ENCODE measurements at regions not wholly inside any gene's neighbourhood (a gene's known extent, or its start where the extent isn't known, plus 50 kb on each side); places are given as distances from the start of the nearest gene placed in this dataset.
"Not testable (repeated sequence)": the region's sequence is repeated elsewhere in the genome, so short reads cannot be mapped to it uniquely, and the experiment has no call there.

DNA sequence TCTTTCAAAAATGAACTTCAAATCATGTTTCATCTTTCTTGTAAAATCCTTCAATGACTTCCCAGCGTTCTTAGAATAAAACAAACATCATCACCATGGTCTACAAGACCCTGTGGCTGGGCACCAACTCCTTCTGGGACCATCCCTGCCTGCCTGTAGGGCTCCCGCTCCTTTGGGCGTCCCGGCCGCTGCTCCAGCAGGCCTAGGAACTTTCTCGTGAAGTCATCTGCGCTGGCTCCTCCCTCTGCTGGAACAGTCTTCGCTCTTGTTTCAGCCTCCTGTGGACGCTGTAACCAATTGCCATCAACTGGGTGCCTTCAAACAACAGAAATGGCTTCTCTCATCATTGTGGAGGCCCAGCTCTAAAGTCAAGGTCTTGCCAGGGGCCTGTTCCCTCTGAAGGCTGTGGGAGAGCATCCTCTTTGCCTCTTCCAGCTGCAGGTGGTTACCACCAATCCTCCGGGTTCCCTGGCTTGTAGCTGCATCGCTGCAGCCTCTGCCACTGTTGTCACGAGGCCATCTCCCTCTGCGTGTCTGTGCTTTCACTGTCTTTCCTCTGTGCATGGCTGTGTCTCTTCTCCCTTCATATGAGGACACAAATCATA is 185.5 kb upstream of the SDK2 start:
- in situ Hi-C loops (cut with MboI; ENCODE audit: low sequenced_read_pairs) = no loop called here

DNA sequence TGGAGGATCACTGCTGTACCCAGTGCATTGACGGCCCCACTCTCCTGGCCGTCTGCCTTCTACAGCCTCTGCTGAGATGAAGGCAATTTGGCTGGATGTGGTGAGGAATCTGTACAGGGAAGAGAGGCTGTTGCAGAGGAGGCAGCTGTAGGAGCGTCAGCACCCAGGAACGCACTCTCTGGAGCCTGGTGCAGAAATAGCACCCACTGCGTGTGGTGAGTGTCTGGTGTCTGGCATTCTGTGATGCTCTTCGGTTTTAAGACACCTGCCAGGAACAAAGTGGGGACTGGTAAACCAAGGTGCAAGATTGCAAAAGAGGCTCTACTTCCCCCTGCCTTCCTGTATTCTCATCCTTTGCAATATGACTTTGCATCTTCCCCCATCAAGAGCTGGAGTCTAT is 187.5 kb upstream of the SDK2 start:
- in situ Hi-C loops (cut with MboI; ENCODE audit: low sequenced_read_pairs) = no loop called here

DNA sequence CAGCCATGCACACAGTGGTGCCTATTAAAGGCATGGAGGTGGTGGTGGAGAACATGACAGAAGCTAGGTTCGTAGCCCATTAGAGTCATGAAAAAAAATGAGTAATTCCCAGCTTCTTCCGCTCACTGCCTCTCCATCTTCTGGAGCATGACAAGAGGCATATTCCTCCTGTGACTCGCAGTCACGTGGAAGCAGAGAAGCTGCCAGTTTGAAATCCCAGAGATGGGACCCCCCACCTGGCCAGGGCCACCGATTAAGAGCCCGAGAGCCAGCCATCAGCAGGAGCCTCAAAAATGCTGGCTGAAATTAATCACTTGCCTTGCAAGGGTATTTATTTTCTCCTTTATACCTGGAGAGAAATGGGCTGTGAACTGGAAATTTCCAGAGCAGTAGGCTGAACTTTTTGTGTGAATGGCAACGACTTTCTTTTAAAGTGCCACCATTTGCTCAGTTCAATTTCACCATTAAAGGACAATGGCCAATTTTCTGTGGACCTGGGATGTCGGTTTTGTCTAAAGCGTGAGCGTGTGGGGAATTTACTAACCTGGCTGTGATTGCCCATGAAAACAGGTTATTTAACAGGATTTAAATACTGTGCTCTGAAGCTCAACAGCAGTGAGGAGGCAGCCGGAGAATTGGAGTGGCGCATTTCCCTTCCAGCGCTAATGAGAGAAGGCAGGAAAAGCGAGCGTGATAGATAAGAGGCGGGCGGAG is 189.7 kb upstream of the SDK2 start:
- in situ Hi-C loops (cut with MboI; ENCODE audit: low sequenced_read_pairs) = no loop called here

DNA sequence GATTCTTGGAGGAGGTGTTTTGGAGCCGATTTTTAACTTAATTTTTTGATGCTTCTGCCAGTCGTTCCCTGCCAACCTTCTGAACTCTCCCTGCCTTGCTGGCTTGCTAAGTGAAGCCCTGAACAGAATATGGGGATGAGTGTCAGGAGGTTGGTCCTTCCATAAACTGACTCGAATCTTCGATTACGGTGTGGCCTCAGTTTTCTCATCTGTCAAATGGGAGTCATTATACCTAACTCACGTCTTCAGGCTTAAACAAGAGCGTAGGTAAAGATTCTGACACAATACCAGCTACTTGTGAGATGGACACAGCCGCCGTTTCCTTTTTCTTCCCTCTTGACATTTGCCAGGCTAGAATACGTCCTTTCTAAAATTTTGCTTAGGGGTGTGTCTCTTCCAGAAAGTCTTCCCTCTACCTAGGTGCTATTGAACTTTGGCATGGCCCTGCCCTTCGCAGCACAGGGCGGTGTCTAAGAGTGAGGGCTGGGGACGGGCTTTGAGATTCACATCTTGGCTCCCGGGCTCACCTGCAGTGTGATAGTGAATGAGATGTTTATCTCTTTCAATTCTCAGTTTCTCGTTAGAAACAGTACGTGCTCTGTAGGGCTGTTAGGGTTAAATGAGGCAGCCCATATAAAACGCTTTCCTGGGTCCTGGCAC is 190.6 kb upstream of the SDK2 start:
- in situ Hi-C loops (cut with MboI; ENCODE audit: low sequenced_read_pairs) = no loop called here

DNA sequence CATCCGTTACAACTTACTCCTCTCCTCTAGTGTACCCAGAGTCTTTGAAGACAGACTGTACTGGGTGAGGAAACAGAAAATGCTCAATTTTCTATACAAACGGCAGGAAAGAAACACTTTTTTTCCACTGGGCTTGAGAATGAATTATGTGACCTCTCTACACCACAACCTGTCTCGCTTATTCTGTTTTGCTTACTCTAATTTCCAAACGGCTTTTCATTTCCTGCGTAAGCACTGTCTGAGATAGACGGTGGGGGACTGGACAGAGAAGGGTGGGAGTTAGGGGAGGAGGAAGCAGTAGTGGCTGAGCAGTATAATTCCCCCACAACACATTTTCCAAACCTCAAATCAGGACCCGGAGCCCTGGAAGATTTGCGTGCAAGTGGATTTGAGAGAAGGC is 191.4 kb upstream of the SDK2 start:
- in situ Hi-C loops (cut with MboI; ENCODE audit: low sequenced_read_pairs) = no loop called here

DNA sequence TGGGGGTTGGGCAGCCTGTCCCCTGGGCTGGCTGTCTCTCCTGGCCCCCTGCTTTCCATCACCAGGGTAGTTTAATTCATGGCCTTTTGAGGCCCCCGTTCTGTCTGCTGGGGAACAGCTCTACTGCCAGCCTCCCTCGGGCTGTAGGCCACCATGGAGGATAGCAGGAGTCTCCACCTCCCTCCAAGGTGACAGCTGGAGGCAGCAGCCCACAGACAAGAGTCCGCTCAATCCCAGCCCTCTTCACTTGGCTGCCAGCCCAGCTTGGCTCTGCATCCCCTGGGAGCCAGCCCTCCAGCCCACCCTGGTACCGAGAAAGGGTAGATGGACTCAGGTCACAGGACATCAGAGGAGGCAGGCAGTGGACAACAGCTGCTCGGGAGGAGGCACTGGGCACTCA is 194.6 kb upstream of the SDK2 start:
- in situ Hi-C loops (cut with MboI; ENCODE audit: low sequenced_read_pairs) = no loop called here

DNA sequence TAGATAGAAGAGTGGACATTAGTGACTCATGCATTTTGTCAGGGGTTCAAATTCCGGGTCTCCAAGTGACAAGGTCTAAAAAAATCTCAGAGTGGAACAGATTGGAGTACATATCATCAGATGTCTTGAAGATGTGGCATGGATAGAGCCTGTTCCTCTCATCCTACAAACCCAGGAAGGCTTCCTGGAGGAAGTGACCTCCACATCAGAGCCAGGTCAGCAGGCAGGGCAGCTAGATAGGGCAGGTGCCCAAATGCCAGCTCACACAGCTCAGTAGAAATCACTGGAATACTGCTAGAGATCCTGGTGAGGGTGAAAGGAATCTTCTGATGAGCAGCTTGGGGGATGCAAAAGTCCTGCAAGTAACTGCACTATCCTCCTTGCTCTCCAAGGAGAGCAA is 196.6 kb upstream of the SDK2 start:
- in situ Hi-C loops (cut with MboI; ENCODE audit: low sequenced_read_pairs) = no loop called here

DNA sequence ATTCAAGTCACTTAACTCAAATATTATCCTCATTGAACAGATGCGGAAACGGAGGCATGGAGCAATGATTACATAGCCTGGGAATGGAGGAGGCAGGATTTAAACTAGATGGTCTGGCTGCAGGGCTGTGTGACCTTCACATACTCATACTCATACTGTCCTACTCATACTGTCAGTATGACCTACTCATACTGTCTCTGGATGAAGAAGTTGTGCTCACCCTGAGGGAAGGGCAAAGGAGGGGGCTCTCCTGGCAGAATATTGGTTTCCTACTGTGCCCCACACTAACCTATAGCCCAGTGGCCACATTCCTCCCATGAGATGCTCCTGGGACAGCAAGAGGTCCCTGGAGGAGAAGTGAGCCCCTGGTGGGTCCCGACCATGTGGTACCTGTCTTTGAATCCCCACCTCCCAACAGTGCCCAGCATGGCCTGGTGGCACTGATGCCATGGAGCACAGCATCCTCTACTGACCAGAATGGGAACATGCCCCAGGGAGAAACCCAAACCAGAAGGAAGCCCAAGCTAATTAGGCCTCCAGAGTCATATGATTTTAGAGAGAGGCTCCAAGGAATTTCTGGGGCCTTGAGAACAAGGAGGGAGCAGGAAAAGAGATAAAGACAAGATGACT is 197.3 kb upstream of the SDK2 start:
- in situ Hi-C loops (cut with MboI; ENCODE audit: low sequenced_read_pairs) = no loop called here

DNA sequence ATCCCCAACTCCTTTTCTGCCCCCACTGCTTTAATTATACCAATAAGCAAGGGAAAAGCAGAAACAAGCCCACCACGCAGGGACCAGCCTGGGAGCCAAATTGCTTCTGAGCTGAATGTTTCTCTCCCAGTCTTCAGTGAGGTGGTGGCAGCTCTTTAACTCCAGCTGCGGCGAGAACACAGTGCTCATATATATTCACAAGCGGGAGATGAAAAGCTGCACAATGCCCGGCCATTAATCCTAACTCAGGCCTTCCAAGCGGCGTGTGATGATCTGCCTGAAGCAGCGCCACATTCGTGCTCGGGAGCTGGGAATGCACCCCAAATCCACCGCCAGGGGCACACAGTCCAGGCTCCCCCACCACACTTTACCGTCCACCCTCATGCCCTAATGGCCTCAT is 203.7 kb upstream of the SDK2 start:
- in situ Hi-C loops (cut with MboI; ENCODE audit: low sequenced_read_pairs) = no loop called here

DNA sequence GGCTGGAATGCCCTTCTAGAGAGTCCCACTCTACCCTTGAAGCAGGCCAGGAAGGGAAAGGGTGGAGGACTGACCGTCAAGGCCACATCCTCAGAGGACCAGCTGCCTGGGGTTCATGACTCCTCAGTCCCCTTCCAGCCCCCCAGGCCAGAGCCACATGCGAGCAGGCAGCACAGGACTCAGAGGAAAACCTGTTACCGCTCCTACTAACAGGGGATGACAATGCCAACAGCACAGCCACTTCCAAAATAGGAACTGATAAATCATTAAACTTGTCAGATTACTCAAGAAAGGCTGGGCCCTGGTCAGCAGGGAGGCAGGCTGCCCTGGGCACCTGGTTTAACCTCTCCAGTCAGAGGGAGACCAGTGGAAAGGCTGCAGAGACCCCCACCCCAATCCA is 206.2 kb upstream of the SDK2 start:
- in situ Hi-C loops (cut with MboI; ENCODE audit: low sequenced_read_pairs) = no loop called here

DNA sequence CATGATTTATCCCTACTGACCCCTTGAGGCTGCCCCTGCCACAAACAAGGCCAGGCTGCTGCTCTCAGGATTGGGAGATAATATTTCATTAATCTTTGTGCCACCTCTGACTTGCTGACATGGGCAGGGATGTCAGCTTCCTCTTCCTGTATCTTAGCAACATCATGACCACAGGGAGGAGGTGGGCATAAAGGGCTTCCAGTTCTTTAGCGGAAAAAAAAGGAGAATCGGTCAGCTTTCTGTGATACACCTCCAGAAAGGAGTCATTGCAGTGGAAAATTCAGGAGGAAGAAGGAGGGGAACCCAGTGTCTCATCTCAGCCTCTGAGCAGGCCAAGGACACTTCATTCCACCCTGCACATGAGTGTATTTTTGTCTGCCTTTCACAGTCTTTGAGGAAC is 206.8 kb upstream of the SDK2 start:
- in situ Hi-C loops (cut with MboI; ENCODE audit: low sequenced_read_pairs) = no loop called here

DNA sequence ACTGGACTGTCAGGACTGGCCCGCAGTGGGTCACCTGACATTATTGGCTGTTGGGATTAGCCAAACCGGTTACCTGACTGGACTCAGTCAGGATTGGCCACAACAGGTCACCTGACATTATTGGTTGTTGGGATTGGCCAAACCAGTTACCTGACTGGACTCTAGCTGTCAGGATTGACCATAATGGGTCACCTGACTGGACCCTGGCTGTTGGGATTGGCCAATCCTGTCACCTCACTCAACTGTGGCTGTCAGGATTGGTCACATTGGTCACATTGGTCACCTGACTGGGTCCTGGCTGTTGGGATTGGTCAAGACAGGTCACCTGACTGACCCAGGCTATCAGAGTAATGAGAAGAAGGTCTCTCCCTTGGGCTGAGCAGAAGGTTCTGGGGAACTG is 207.7 kb upstream of the SDK2 start:
- in situ Hi-C loops (cut with MboI; ENCODE audit: low sequenced_read_pairs) = no loop called here

DNA sequence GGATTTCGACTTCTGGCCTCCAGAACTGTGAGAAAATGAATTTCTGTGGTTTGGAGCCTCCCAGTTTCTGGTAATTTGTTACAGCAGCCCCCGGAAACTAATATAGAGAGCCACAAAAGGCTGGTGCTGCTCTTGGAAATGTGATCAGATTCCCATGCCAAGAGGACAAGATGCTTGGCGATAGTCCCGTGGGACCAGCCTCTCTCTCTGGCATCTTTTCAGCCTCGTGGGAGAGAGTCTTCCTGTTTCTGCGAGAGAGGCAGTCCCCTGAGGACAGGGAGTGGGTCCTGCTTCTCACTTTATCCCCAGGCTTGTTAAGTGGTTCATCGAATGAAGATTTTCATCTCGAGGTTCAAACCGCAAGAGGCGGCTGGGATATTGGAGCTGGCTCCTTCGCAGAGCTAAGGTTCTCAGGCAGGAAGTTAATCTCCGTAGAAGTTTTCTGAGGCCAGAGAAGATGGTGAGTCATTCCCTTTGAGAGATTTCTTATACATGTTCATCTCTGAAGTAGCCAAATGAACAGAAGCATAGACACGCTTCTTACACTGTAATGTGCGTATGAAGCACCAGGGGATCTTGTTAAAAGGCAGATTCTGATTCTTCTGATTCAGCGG is 211.6 kb upstream of the SDK2 start:
- in situ Hi-C loops (cut with MboI; ENCODE audit: low sequenced_read_pairs) = no loop called here

DNA sequence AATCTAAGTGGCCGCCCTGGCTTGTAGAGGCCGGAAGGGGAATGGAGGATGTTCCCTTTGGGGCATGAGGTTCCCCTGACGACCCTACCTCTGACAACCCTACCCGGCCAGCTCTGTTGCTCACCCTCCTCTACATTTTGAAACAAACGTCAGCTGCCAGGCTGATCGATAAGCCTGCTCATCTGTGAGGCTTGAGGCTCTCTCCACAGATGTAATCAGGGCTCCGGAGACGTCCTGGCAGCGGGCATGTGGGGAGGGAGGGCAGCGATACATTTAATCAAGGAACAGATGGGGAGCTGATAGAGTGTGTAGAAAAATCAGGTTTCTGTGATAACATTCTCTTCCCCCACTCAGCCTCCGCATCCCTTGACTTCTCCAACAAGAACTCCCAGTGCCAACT is 212.3 kb upstream of the SDK2 start:
- in situ Hi-C loops (cut with MboI; ENCODE audit: low sequenced_read_pairs) = no loop called here

DNA sequence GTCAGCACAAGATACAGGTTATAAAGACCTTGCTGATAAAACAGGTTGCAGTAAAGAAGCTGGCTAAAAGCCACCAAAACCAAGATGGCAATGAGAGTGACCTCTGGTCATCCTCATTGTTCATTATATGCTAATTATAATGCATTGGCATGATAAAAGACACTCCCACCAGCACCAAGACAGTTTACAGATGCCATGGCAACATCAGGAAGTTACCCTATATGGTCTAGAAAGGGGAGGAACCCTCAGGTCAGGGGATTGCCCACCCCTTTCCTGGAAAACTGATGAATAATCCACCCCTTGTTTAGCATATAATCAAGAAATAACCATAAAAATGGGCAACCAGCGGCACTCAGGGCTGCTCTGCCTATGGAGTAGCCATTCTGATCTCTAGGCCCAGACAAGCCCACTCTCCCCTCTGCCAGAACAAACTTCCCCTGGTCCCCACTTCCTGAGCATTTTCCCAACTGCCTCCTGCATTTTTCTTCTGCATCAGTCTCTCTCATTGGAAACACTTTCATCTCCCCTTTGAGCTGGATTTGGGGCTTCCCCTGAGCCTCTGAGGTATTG is 215.3 kb upstream of the SDK2 start:
- in situ Hi-C loops (cut with MboI; ENCODE audit: low sequenced_read_pairs) = not testable (repeated sequence)

DNA sequence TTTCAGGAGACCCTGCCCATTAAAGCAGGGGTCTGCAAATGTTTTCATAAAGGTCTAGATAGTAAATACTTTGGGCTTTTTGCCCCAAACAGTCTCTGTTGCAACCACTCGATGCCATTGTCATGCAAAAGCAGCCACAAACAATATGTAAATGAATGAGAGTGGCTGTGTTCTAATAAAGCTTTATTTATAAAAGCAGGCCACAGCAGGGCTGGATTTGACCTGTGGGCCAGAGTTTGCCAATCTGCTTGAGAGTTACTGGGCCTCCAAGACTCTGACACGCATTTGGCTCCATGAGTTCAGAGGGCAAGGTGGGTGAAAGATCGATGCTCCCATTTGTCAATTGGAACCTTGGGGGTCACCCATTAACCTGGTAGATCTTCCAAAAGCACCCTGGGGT is 217.3 kb upstream of the SDK2 start:
- in situ Hi-C loops (cut with MboI; ENCODE audit: low sequenced_read_pairs) = no loop called here

DNA sequence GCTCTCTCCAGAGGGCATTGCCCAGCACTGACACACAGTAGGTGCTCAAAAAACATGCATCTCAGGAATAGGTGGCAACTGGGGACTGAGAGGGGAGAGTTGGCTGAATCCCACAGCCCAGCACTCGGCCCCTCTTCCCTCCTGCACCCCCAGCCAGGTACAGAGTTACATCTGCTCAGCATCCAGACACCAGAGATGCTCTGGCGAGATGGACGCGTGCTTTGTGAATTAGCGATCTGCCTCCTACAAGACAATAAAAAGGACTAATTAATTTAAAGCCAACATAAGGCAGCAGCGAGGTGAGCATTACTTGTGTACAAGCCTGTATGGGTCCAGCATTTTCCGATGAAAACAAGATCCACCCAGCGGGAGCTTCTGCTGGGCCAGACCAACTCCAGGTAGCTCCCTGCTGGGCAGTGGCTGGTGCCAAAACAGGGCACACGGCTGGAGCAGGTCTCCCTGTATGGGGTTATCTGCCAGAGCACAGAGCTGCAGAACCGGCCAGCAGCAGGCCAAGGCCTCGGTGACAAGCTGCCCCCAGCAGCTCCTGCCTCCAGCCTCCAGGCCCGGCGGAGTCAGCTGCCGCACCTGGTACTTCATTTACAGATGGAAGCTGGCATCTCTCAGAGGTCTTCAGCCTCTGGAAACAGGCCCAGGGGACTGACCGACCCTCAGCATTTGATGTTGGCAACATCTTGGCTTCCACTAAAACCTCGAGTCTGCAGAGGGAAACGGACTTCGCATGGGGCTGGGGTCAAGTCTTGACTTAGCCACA is 219.7 kb upstream of the SDK2 start:
- in situ Hi-C loops (cut with MboI; ENCODE audit: low sequenced_read_pairs) = no loop called here

DNA sequence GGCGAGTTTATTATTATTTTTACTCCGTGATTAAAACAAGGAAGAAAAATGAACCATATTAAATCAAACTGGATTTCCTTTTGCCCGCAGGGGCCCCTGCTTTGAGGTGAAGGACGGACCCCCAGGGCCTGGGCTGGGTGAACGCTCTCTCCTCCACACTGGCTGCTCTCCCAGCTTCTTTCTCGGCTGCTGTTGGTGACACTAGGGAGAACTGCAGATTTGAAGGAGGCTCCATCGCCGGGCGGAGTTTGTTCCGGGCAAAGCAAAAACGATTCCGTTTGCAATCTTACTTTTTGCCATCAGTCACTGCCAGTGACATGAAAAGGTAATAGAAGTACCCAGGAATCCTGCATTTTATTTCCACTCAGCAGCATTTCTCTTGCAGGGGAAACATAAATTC is 221.6 kb upstream of the SDK2 start:
- in situ Hi-C loops (cut with MboI; ENCODE audit: low sequenced_read_pairs) = no loop called here

DNA sequence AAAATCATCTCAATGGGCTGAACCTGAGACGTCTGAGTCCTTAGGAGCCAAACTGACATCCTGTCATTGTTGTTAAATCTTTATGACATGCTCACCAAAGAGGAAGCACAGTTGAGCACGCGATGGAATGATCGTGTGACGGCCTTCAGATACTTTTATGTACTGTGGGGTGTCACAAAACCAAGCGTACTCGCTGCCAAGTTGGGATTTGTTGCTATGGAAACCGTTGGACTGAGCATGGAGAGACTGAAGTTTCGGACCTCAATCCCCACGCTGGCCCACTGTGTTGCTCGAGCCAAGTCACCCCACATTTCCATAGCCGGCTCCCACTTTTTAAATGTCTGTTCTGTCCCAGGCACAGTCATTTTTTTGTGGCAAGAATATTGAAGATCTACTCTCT is 222.8 kb upstream of the SDK2 start:
- in situ Hi-C loops (cut with MboI; ENCODE audit: low sequenced_read_pairs) = no loop called here

DNA sequence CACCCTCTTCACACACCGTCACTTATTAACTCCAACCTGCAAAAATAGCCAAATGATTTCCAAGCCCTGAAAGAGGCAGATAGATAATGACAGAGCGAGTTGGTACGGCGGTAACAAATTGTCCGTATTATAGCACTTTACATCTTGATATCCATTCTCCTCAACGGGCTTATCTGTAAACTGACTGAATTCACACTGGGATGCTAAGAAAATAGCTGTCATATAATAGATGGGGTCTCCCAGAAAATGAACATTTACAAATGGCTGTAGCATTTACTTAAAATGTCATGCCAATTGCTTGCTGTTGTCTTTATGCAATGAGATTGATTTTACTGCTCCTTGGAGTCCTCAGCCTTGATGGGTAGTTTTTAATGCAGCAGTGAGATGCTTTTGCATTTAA is 225.8 kb upstream of the SDK2 start:
- in situ Hi-C loops (cut with MboI; ENCODE audit: low sequenced_read_pairs) = no loop called here

DNA sequence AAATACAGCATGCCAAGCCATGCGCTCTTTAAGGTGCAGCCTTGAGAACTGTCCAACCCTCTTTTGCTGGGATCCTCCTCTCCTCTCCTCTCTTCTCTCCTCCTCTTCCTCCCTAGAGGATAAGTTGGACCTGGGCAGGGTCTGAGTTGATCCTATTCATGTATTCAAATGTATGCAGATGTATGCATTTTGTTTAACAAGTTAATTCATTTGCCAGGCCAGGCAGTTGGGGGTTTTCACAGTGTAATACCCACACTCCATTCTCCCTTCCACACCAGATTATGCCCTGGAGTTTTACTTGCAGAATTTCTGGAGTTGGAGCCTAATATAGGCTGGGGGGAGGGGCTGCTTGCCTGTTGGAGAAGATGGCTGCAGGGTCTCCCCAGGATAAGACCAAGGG is 226.2 kb upstream of the SDK2 start:
- in situ Hi-C loops (cut with MboI; ENCODE audit: low sequenced_read_pairs) = no loop called here

All from HL-60/S4 (cell line).